Aorta (tissue), 5 donors: ENCODE measurements at regions not wholly inside any gene's neighbourhood (a gene's known extent, or its start where the extent isn't known, plus 50 kb on each side); places are given as distances from the start of the nearest gene placed in this dataset.

Experiments
- ATAC-seq: fragments of 200-7000 bp; cut with Tn5 transposase; one replicate; pipeline ENCODE4 v1.9.1; 2022; ENCODE audit warnings: moderate library complexity; ENCODE audit not compliant: low FRiP score
- DNase-seq, 2 donors: peaks; one replicate each; pipeline ENCODE4 v3.0.0-alpha.2; 2020
- H3K27ac ChIP-seq, 2 donors: one replicate each; pipeline ENCODE4 v1.5.1; 2013; ENCODE audit warnings: low read length in 2 of 2, mild to moderate bottlenecking in 2 of 2, moderate library complexity in 2 of 2, control low read depth in 1 of 2, inconsistent platforms in 1 of 2, low read depth in 1 of 2
- H3K27me3 ChIP-seq, 2 donors: one replicate each; pipeline ENCODE4 v1.6.1; 2013; ENCODE audit warnings: control low read depth in 1 of 2, low read length in 1 of 2, mild to moderate bottlenecking in 1 of 2, moderate library complexity in 1 of 2; ENCODE audit not compliant: insufficient read depth in 2 of 2, control insufficient read depth in 1 of 2
- H3K36me3 ChIP-seq, 2 donors: one replicate each; pipeline ENCODE4 v1.6.1; 2013; ENCODE audit warnings: control low read depth in 1 of 2, low read length in 1 of 2, mild to moderate bottlenecking in 1 of 2; ENCODE audit not compliant: insufficient read depth in 2 of 2, control insufficient read depth in 1 of 2
- H3K4me1 ChIP-seq, 2 donors: one replicate each; pipeline ENCODE4 v1.6.1; 2013; ENCODE audit warnings: low read length in 2 of 2, control low read depth in 1 of 2, mild to moderate bottlenecking in 1 of 2, moderate library complexity in 1 of 2; ENCODE audit not compliant: insufficient read depth in 2 of 2, control insufficient read depth in 1 of 2
- H3K4me3 ChIP-seq, 2 donors: one replicate each; pipeline ENCODE4 v1.5.1; 2013; ENCODE audit warnings: low read length in 2 of 2, control low read depth in 1 of 2, mild to moderate bottlenecking in 1 of 2
- H3K9me3 ChIP-seq: one replicate; pipeline ENCODE4 v1.6.1; 2013; ENCODE audit warnings: mild to moderate bottlenecking, low read length; ENCODE audit not compliant: control insufficient read depth
- WGBS, 2 donors: extraction: QIAGEN DNeasy Blood & Tissue Kit; methylation state at CpG; one replicate each; pipeline ENCODE4 v1.1.7; 2013; 5-methylcytosine and 5-hydroxymethylcytosine counted together
- intact Hi-C, 2 donors: fragments of 100-400 bp; cut with DNase I; formaldehyde crosslinking; loops; one replicate each; pipeline versions ENCODE4 v1.14.2 to v1.15.0; 2022
- donor health status: healthy with polysubstance abuse.
- donor health status: Bipolar disorder and iron deficiency.
- donor health status: DM: no; HTN: no; CAD: no.
- donor health status: DM: no; HTN: no; CAD: no.
- donor health status: DM: yes; HTN: yes; CAD: no.

DNA sequence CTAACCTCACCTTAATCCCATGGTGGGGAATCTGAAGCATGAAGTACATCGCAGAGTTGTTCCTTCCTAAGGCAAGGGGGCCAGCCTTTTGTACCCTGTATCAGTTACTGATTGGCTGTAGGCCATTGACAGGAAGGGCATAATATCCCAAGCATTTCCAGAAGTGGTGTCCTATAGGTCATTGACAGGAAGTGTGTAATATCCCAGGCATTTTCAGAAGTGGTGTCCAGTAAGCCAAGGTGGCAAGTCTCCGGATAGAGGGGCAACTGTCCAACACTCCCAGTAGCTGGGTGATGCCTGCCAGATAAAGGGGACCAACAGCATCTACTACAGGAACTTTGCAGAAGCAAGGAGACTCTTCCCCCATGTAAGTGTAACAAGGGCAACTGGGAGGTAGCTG lies 52.1 kb upstream of the MYRIP start:
- no peaks in the 10 kb centered on the region for H3K4me1 ChIP-seq
- no peaks in the 10 kb centered on the region for H3K36me3 ChIP-seq
- DNase-seq (no peak), ATAC-seq (no peak)
- no peaks in the 10 kb centered on the region for H3K27me3 ChIP-seq
- no peak overlapping the region for H3K27ac ChIP-seq
- intact Hi-C loops = no loop called here
- no peak overlapping the region for H3K4me3 ChIP-seq
- WGBS, 2 donors = 65 to 73% methylated on average over 2 of the region's 2 CpGs
- H3K9me3 ChIP-seq = no peaks in the 10 kb centered on the region
